Nephron (organoid): ENCODE measurements at regions not wholly inside any gene's neighbourhood (a gene's known extent, or its start where the extent isn't known, plus 50 kb on each side); places are given as distances from the start of the nearest gene placed in this dataset.

Experiments
- H3K27ac Mint-ChIP-seq, 3 experiments: 2 replicates each; pipeline ENCODE4 v1.8.0; 2020; ENCODE audit warnings: mixed read lengths in 3 of 3, mild to moderate bottlenecking in 2 of 3, moderate library complexity in 1 of 3
- H3K27me3 Mint-ChIP-seq: 2 replicates; pipeline ENCODE4 v1.8.0; 2021; ENCODE audit warnings: low read depth, mild to moderate bottlenecking, moderate library complexity, mixed read lengths
- H3K36me3 Mint-ChIP-seq: 2 replicates; pipeline ENCODE4 v1.8.0; 2020; ENCODE audit warnings: low read depth, mixed read lengths
- H3K4me1 Mint-ChIP-seq: 2 replicates; pipeline ENCODE4 v1.8.0; 2020; ENCODE audit warnings: mixed read lengths
- H3K4me3 Mint-ChIP-seq, 3 experiments: 2 replicates each; pipeline ENCODE4 v1.8.0; 2020; ENCODE audit warnings: mild to moderate bottlenecking in 3 of 3, mixed read lengths in 3 of 3, moderate library complexity in 2 of 3
- H3K9me3 Mint-ChIP-seq: 2 replicates; pipeline ENCODE4 v1.8.0; 2020; ENCODE audit warnings: mixed read lengths
- CTCF ChIP-seq, 3 experiments: fragments of 200-600 bp; sonication (generic); IDR thresholded peaks; one replicate each; pipeline ENCODE4 v1.5.0; 2021; ENCODE audit warnings: antibody characterized with exemption in 3 of 3; ENCODE audit not compliant: unreplicated experiment in 3 of 3

GRCh38 chr2:13021470-13021957 lies 304.8 kb downstream of the TRIB2 start:
- Mint-ChIP-seq H3K4me1 (peaks cover 16% of the 10 kb centered on the region), H3K4me3 (no peak overlapping the region), H3K36me3 (no peaks in the 10 kb centered on the region), H3K27ac (peak overlapping the region; percentile 37 to 53 (median 45)), H3K9me3 (no peaks in the 10 kb centered on the region), H3K27me3 (no peaks in the 10 kb centered on the region)
- TF ChIP-seq CTCF (IDR thresholded peaks at IDR 0.05; ENCODE audit: unreplicated experiment in 3 of 3), result no peak

- no peaks in the 10 kb centered on the region for H3K4me1 Mint-ChIP-seq
- H3K36me3 Mint-ChIP-seq, result no peaks in the 10 kb centered on the region
- no peak for TF ChIP-seq CTCF (IDR thresholded peaks at IDR 0.05; ENCODE audit: unreplicated experiment in 3 of 3)
- H3K9me3 Mint-ChIP-seq, result no peaks in the 10 kb centered on the region
- H3K27me3 Mint-ChIP-seq, result no peaks in the 10 kb centered on the region
- no peak overlapping the region for H3K4me3 Mint-ChIP-seq
- H3K27ac Mint-ChIP-seq, result no peak overlapping the region
These were observed 313.9 kb downstream of the TRIB2 start for GRCh38 chr2:13030606-13031005.

- no peaks in the 10 kb centered on the region for H3K36me3 Mint-ChIP-seq
- no peaks in the 10 kb centered on the region for H3K27me3 Mint-ChIP-seq
- no peak overlapping the region for H3K4me3 Mint-ChIP-seq
- peaks cover 3% of the 10 kb centered on the region for H3K9me3 Mint-ChIP-seq
- no peaks in the 10 kb centered on the region for H3K4me1 Mint-ChIP-seq
- TF ChIP-seq CTCF (IDR thresholded peaks at IDR 0.05; ENCODE audit: unreplicated experiment in 3 of 3), result no peak
- no peak overlapping the region for H3K27ac Mint-ChIP-seq
These were observed 318.1 kb downstream of the TRIB2 start for GRCh38 chr2:13034861-13035260.

- Mint-ChIP-seq H3K9me3 (peaks cover 7% of the 10 kb centered on the region), H3K4me3 (no peak overlapping the region), H3K36me3 (peaks cover under 1% of the 10 kb centered on the region), H3K27me3 (no peaks in the 10 kb centered on the region), H3K4me1 (no peaks in the 10 kb centered on the region), H3K27ac (no peak overlapping the region)
- no peak for TF ChIP-seq CTCF (IDR thresholded peaks at IDR 0.05; ENCODE audit: unreplicated experiment in 3 of 3)
These were observed 319.1 kb downstream of the TRIB2 start for GRCh38 chr2:13035866-13036265.

GRCh38 chr2:13040043-13040442 lies 323.3 kb downstream of the TRIB2 start:
- no peaks in the 10 kb centered on the region for H3K4me1 Mint-ChIP-seq
- no peaks in the 10 kb centered on the region for H3K27me3 Mint-ChIP-seq
- H3K36me3 Mint-ChIP-seq, result peaks cover 6% of the 10 kb centered on the region
- no peak for TF ChIP-seq CTCF (IDR thresholded peaks at IDR 0.05; ENCODE audit: unreplicated experiment in 3 of 3)
- H3K9me3 Mint-ChIP-seq, result peaks cover 24% of the 10 kb centered on the region
- H3K27ac Mint-ChIP-seq, result no peak overlapping the region
- no peak overlapping the region for H3K4me3 Mint-ChIP-seq

- no peak overlapping the region for H3K27ac Mint-ChIP-seq
- peak; percentile 37 to 73 (median 38) for TF ChIP-seq CTCF (IDR thresholded peaks at IDR 0.05; ENCODE audit: unreplicated experiment in 3 of 3)
- no peaks in the 10 kb centered on the region for H3K36me3 Mint-ChIP-seq
- no peaks in the 10 kb centered on the region for H3K27me3 Mint-ChIP-seq
- no peak overlapping the region for H3K4me3 Mint-ChIP-seq
- no peaks in the 10 kb centered on the region for H3K4me1 Mint-ChIP-seq
- H3K9me3 Mint-ChIP-seq, result peaks cover 10% of the 10 kb centered on the region
These were observed 329.9 kb downstream of the TRIB2 start for GRCh38 chr2:13046557-13047165.
